Immature natural killer cell (primary cell): ENCODE measurements at regions not wholly inside any gene's neighbourhood (a gene's known extent, or its start where the extent isn't known, plus 50 kb on each side); places are given as distances from the start of the nearest gene placed in this dataset.

Experiments used
- DNase-seq, 3 donors: peaks; one replicate each; pipeline ENCODE4 v3.0.0; 2022; ENCODE audit warnings: mixed read lengths in 1 of 3
- H3K27ac Mint-ChIP-seq, 6 donors: one replicate each; pipeline ENCODE4 v1.8.0; 2020; ENCODE audit warnings: mixed read lengths in 6 of 6, mild to moderate bottlenecking in 5 of 6, inconsistent platforms in 4 of 6, moderate library complexity in 3 of 6
- H3K27me3 Mint-ChIP-seq, 3 donors: one replicate each; pipeline ENCODE4 v1.8.0; 2020 to 2021; ENCODE audit warnings: low read depth in 3 of 3, mild to moderate bottlenecking in 3 of 3, mixed read lengths in 3 of 3, moderate library complexity in 3 of 3, inconsistent platforms in 1 of 3
- H3K36me3 Mint-ChIP-seq, 3 donors: one replicate each; pipeline ENCODE4 v1.8.0; 2020; ENCODE audit warnings: mixed read lengths in 3 of 3, inconsistent platforms in 2 of 3, mild to moderate bottlenecking in 2 of 3
- H3K4me1 Mint-ChIP-seq, 2 donors: one replicate each; pipeline ENCODE4 v1.8.0; 2020; ENCODE audit warnings: inconsistent platforms in 2 of 2, mild to moderate bottlenecking in 2 of 2, mixed read lengths in 2 of 2, moderate library complexity in 1 of 2
- H3K4me3 Mint-ChIP-seq, 5 donors: one replicate each; pipeline ENCODE4 v1.8.0; 2020; ENCODE audit warnings: mild to moderate bottlenecking in 5 of 5, mixed read lengths in 5 of 5, inconsistent platforms in 3 of 5, moderate library complexity in 3 of 5
- H3K9me3 Mint-ChIP-seq, 6 donors: one replicate each; pipeline ENCODE4 v1.8.0; 2020; ENCODE audit warnings: mild to moderate bottlenecking in 6 of 6, mixed read lengths in 6 of 6, inconsistent platforms in 4 of 6, moderate library complexity in 3 of 6

GRCh38 chr6:54587277-54587676 lies 259.3 kb upstream of the FAM83B start:
- no peak for DNase-seq
- peaks cover 0 to 4% (median 0%) of the 10 kb centered on the region in 3 donors for H3K27me3 Mint-ChIP-seq
- H3K36me3 Mint-ChIP-seq: peaks cover 0 to 2% (median 0%) of the 10 kb centered on the region in 3 donors
- H3K4me1 Mint-ChIP-seq: no peaks in the 10 kb centered on the region
- H3K27ac Mint-ChIP-seq: no peak overlapping the region
- no peak overlapping the region for H3K4me3 Mint-ChIP-seq
- peaks cover 5 to 36% (median 11%) of the 10 kb centered on the region in 6 donors for H3K9me3 Mint-ChIP-seq

GRCh38 chr6:54588176-54588575 lies 258.4 kb upstream of the FAM83B start:
- Mint-ChIP-seq H3K27ac (no peak overlapping the region), H3K4me1 (no peaks in the 10 kb centered on the region), H3K9me3 (peaks cover 5 to 30% (median 11%) of the 10 kb centered on the region in 6 donors), H3K27me3 (peaks cover 0 to 4% (median 0%) of the 10 kb centered on the region in 3 donors), H3K36me3 (peaks cover 0 to 2% (median 0%) of the 10 kb centered on the region in 3 donors), H3K4me3 (no peak overlapping the region)
- DNase-seq: no peak

GRCh38 chr6:54595844-54596243 lies 250.7 kb upstream of the FAM83B start:
- Mint-ChIP-seq H3K4me3 (no peak overlapping the region), H3K27ac (no peak overlapping the region), H3K36me3 (no peaks in the 10 kb centered on the region), H3K27me3 (no peaks in the 10 kb centered on the region), H3K9me3 (peaks cover 0 to 11% (median 6%) of the 10 kb centered on the region in 6 donors), H3K4me1 (no peaks in the 10 kb centered on the region)
- DNase-seq: no peak

GRCh38 chr6:54598787-54599313 lies 247.7 kb upstream of the FAM83B start:
- Mint-ChIP-seq H3K27ac (no peak overlapping the region), H3K27me3 (no peaks in the 10 kb centered on the region), H3K9me3 (peaks cover 0 to 9% (median 2%) of the 10 kb centered on the region in 6 donors), H3K36me3 (no peaks in the 10 kb centered on the region), H3K4me1 (no peaks in the 10 kb centered on the region), H3K4me3 (no peak overlapping the region)
- no peak for DNase-seq

- peaks cover 0 to 4% (median 1%) of the 10 kb centered on the region in 6 donors for H3K9me3 Mint-ChIP-seq
- H3K27me3 Mint-ChIP-seq: no peaks in the 10 kb centered on the region
- no peak overlapping the region for H3K4me3 Mint-ChIP-seq
- no peak overlapping the region for H3K27ac Mint-ChIP-seq
- H3K4me1 Mint-ChIP-seq: no peaks in the 10 kb centered on the region
- H3K36me3 Mint-ChIP-seq: no peaks in the 10 kb centered on the region
- no peak for DNase-seq
Observed at GRCh38 chr6:54601600-54602300, 244.8 kb upstream of the FAM83B start.

- H3K36me3 Mint-ChIP-seq: no peaks in the 10 kb centered on the region
- H3K4me3 Mint-ChIP-seq: no peak overlapping the region
- no peaks in the 10 kb centered on the region for H3K27me3 Mint-ChIP-seq
- H3K27ac Mint-ChIP-seq: no peak overlapping the region
- DNase-seq: no peak
- H3K9me3 Mint-ChIP-seq: peaks cover 0 to 8% (median 3%) of the 10 kb centered on the region in 6 donors
- H3K4me1 Mint-ChIP-seq: no peaks in the 10 kb centered on the region
Observed at GRCh38 chr6:54602591-54602990, 244.0 kb upstream of the FAM83B start.

GRCh38 chr6:54609981-54610380 lies 236.6 kb upstream of the FAM83B start:
- H3K9me3 Mint-ChIP-seq: peaks cover 0 to 17% (median 6%) of the 10 kb centered on the region in 6 donors
- DNase-seq: no peak
- H3K4me3 Mint-ChIP-seq: no peak overlapping the region
- no peak overlapping the region for H3K27ac Mint-ChIP-seq
- H3K36me3 Mint-ChIP-seq: no peaks in the 10 kb centered on the region
- no peaks in the 10 kb centered on the region for H3K4me1 Mint-ChIP-seq
- no peaks in the 10 kb centered on the region for H3K27me3 Mint-ChIP-seq

DNA sequence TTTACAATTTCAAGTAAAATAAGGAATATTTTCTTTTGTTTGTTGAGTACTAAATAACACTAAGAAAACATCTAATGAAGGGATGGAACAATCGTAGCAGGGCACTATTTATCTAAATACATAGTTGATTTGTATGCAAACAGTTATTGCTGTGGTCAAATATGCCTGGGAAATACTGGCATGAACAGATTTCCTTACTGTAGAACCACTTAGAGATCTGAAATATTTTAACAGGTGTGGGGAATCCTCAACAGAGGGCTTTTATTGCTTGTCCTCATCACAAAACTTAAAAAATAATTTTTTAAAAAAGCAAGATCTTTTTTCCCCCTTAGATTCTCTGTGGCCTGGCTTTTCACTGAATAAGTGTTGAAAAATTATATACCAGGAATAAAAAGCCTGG lies 233.0 kb upstream of the FAM83B start:
- no peaks in the 10 kb centered on the region for H3K27me3 Mint-ChIP-seq
- H3K9me3 Mint-ChIP-seq: peaks cover 0 to 7% (median 2%) of the 10 kb centered on the region in 6 donors
- DNase-seq: no peak
- H3K36me3 Mint-ChIP-seq: no peaks in the 10 kb centered on the region
- no peak overlapping the region for H3K4me3 Mint-ChIP-seq
- no peaks in the 10 kb centered on the region for H3K4me1 Mint-ChIP-seq
- H3K27ac Mint-ChIP-seq: no peak overlapping the region

DNA sequence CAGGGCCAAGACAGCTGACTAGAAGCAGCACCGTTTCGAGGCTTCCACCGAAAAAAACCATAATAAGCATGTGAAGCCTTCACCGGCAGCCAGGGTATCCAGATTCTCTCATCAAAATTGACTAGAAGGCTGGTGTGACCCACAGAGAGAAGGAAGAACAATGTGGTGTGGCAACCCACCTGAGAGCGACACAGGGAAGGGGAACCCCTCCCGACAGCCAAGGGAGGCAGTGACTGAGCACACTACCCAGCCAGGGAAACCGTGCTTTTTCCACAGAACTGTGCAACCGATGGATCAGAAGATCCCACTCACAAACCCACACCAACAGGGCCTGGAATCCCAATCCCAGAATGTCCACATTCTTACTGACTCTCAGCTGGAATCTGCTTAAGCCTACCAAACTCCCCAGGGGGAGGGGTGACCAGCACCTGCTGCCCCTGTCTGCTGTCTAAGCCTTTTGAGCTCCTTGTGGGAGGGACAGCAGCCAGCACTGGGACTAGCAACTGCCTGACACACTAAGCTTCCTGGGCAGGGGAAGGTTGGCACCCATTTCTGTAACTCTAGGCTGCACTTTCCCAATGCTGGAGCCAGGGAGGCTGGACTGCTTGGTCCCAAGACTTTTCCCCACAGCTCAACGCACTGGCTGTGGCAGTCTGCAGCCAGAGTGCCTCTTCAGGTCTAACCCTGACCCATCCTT lies 231.9 kb upstream of the FAM83B start:
- Mint-ChIP-seq H3K4me3 (no peak overlapping the region), H3K4me1 (no peaks in the 10 kb centered on the region), H3K36me3 (no peaks in the 10 kb centered on the region), H3K27ac (no peak overlapping the region), H3K9me3 (peaks cover 0 to 4% (median 1%) of the 10 kb centered on the region in 6 donors), H3K27me3 (no peaks in the 10 kb centered on the region)
- DNase-seq: no peak

GRCh38 chr6:54617730-54618129 lies 228.8 kb upstream of the FAM83B start:
- Mint-ChIP-seq H3K36me3 (no peaks in the 10 kb centered on the region), H3K4me3 (no peak overlapping the region), H3K27me3 (no peaks in the 10 kb centered on the region), H3K4me1 (no peaks in the 10 kb centered on the region), H3K27ac (no peak overlapping the region), H3K9me3 (peaks cover 0 to 4% (median 1%) of the 10 kb centered on the region in 6 donors)
- DNase-seq: no peak

GRCh38 chr6:54618572-54618971 lies 228.0 kb upstream of the FAM83B start:
- H3K4me1 Mint-ChIP-seq: no peaks in the 10 kb centered on the region
- DNase-seq: no peak
- no peak overlapping the region for H3K27ac Mint-ChIP-seq
- no peak overlapping the region for H3K4me3 Mint-ChIP-seq
- no peaks in the 10 kb centered on the region for H3K36me3 Mint-ChIP-seq
- no peaks in the 10 kb centered on the region for H3K27me3 Mint-ChIP-seq
- peaks cover 0 to 3% (median under 1%) of the 10 kb centered on the region in 6 donors for H3K9me3 Mint-ChIP-seq

DNA sequence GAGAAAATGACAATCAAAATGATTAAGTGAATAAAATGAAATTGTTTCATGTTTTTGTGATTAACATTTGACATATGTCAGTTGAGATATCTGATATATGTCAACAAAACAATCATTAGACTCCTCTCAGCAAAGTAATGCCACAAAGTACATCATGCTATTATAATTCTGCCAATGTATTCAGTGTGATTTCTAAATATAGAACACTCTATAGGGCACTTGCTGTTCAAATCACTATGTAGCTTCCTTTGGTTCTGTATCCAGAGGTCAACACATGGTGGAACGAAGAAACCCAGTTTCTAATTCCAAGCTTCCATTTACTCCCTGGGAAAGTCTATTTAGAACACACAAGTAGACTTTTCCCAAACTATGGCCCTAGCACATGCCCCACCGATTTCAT lies 227.5 kb upstream of the FAM83B start:
- Mint-ChIP-seq H3K27ac (no peak overlapping the region), H3K4me1 (no peaks in the 10 kb centered on the region), H3K9me3 (peaks cover 0 to 3% (median under 1%) of the 10 kb centered on the region in 6 donors), H3K4me3 (no peak overlapping the region), H3K27me3 (no peaks in the 10 kb centered on the region), H3K36me3 (no peaks in the 10 kb centered on the region)
- DNase-seq: no peak

DNA sequence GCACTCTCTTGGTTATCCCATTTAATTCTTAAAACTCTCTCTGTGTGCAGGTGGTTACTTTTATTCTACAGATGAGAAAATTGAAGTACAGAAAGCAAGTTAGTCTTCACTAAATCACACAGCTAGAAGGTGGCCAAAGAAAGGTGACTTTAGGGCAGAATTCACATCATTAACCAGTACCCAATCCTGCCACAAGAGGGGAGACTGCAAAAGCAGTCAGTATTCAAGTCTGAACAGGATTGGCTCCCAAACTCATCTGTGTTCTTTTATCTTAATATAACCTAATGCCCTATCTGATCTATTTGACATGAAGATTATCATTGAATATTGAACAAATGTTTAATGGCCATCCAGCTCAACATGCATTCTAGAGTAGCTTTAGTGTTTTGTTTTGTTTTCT lies 225.3 kb upstream of the FAM83B start:
- no peak for DNase-seq
- no peaks in the 10 kb centered on the region for H3K36me3 Mint-ChIP-seq
- peaks cover 0 to 2% (median 0%) of the 10 kb centered on the region in 3 donors for H3K27me3 Mint-ChIP-seq
- H3K27ac Mint-ChIP-seq: no peak overlapping the region
- H3K4me1 Mint-ChIP-seq: no peaks in the 10 kb centered on the region
- H3K9me3 Mint-ChIP-seq: peaks cover 0 to 6% (median under 1%) of the 10 kb centered on the region in 6 donors
- H3K4me3 Mint-ChIP-seq: no peak overlapping the region

- DNase-seq: no peak
- H3K4me1 Mint-ChIP-seq: no peaks in the 10 kb centered on the region
- H3K4me3 Mint-ChIP-seq: no peak overlapping the region
- no peak overlapping the region for H3K27ac Mint-ChIP-seq
- H3K36me3 Mint-ChIP-seq: no peaks in the 10 kb centered on the region
- peaks cover 0 to 2% (median 0%) of the 10 kb centered on the region in 3 donors for H3K27me3 Mint-ChIP-seq
- H3K9me3 Mint-ChIP-seq: peaks cover 0 to 6% (median 2%) of the 10 kb centered on the region in 6 donors
Observed at GRCh38 chr6:54624216-54624615, 222.4 kb upstream of the FAM83B start.
